CD4-positive, alpha-beta T cell treated with Interleukin-15 for 4 hours (primary cell): ENCODE measurements at regions not wholly inside any gene's neighbourhood (a gene's known extent, or its start where the extent isn't known, plus 50 kb on each side); places are given as distances from the start of the nearest gene placed in this dataset.
"Not testable (repeated sequence)": the region's sequence is repeated elsewhere in the genome, so short reads cannot be mapped to it uniquely, and the experiment has no call there.

ENCODE experiments used
- DNase-seq: peaks from one replicate; pipeline ENCODE4 v3.0.0-alpha.2; 2020; ENCODE audit warnings: low spot score

DNA sequence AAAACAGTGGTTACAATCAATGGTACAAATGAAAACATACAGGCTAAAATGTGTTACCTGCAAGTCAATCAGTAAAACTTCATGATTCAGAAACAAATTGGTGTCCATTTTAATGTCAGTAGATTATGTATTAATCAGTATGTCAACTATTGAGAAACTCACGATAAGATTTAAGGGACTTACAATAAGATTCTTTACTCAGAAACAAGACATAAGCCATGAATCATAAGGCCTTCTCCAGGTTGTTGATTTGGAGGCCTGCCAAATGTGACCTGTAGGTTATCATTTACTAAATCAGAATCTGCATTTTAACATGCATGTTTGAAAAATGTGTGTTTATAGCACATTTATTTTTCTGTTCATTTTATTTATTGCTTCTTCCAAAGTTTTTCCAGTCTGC lies 623.1 kb downstream of the CCDC85A start:
- DNase-seq = no peak

DNA sequence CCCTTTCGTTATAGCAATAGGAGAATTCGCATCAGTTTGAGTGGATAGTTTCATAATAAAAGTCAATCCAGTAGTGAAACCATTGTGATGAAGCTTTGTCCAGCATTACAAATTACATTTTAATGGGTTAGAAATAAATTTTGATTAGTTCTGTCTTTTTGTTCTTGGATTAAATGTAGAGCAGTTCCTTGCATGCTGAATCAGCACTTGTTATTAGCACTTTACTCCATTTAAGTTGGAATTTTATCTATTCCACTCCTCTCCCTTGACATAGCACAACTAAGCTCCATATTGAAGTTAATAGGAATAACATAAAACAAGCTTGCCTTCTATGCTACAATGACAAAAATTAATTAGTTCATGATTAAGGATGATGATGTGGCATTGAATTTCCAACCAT lies 624.1 kb downstream of the CCDC85A start:
- no peak for DNase-seq

DNA sequence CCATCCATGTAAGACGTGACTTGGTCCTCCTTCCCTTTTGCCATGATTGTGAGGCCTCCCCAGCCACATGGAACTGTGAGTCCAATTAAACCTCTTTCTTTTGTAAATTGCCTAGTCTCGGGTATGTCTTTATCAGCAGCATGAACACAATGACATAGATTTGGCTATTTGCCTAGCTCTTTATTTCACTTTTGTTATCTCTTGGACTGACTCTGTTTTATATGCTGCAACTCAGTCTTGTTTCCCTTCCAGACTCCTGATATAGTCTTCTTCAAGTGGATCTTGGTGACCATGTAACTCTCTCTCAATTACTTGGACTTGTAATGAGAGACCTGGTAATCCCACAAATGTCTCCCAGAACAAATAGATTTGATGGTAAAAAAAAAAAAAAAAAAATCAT lies 627.6 kb downstream of the CCDC85A start:
- no peak for DNase-seq

GRCh38 chr2:56812432-56812831 lies 628.6 kb downstream of the CCDC85A start:
- DNase-seq = no peak

DNA sequence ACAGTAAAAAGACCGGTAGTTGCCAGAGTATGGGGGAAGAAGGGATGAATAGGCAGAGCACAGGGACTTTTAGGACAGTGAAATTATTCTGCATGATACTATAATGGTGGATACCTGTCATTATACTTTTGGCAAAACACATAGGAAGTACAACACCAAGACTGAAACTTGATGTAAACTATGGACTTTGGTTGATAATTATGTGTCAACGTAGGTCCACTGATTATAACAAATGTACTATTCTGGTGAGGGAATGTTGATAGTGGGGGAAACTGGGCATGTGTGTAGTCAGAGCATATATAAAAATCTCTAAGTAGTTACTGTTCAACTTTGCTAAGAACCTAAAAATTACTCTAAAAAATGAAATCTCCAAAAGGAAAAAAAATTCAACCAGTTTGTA lies 629.7 kb downstream of the CCDC85A start:
- DNase-seq = no peak

GRCh38 chr2:56816666-56817065 lies 632.9 kb downstream of the CCDC85A start:
- DNase-seq = no peak

GRCh38 chr2:56831780-56832179 lies 648.0 kb downstream of the CCDC85A start:
- DNase-seq = no peak

DNA sequence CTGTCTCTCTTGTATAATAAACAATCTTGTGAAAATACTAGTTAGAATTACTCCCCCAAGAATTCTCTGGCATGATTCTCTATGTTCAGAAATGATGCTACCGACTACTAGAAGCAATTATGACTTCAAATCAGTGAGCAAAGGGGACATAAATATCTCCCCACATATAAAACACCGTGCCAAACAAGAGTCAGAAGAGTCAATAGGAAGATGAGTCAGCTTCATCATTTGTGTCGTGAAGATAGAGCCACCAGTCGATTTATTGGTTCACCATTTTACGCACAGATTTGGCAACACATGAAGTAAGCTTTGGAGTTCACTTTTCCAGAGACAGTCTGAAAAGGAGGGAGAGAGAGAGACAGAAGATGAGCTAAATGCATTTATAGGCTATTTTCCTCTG lies 650.9 kb downstream of the CCDC85A start:
- no peak for DNase-seq

DNA sequence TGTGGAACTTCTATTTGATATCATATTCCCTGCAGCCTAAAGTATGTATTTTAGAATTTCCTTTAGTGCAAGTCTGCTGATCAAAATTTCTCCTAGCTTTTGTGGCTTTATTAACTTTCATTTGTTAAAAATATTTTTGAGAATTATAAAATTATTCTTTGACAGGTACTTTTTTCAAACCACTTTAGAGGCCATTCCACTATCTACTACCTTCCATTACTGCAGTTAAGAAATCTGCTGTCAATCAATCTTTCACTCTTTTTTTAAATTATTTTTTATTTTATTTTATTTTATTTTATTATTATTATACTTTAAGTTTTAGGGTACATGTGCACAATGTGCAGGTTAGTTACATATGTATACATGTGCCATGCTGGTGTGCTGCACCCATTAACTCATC lies 656.2 kb downstream of the CCDC85A start:
- DNase-seq = not testable (repeated sequence)

GRCh38 chr2:56860991-56861390 lies 677.2 kb downstream of the CCDC85A start:
- no peak for DNase-seq

DNA sequence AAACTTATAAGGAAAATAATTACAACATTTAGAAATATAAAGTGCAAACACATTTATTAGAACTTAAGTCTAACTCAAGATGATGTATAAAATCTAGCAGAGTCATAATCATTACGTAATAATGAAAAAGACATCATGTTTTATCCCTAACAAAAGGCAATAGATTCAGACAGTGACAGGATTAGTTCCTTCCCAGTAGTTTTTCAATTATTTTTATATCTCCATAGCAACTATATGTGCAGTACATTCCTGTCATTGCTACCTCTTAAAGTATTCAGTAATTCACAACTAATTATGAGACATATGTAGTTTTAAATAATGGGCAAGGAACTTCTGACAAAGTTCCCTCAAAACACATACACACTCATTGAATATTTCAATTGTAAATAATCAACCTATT lies 687.9 kb downstream of the CCDC85A start:
- DNase-seq = no peak

DNA sequence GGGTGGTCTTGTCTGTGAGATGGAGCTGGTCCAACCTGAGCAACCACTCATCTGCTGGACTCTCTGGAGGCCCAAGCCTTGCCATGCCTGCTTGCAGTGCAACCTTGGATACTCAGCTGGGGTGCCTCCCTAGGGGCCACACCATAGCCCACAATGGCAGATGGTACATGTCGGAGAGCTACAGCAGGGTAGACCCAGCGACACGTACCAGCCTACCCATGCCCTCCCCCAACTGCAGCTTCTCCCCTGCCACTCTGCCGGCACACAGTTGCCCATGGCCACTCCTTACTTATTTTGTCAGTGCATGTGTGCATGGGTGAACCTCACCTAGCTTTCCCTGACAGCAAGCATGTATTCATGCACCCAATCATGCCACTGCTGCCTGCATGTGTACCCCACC lies 690.9 kb downstream of the CCDC85A start:
- DNase-seq = no peak

GRCh38 chr2:56889738-56890137 lies 705.9 kb downstream of the CCDC85A start:
- DNase-seq = no peak

- DNase-seq = no peak
These were observed 708.6 kb downstream of the CCDC85A start for GRCh38 chr2:56892382-56892781.

DNA sequence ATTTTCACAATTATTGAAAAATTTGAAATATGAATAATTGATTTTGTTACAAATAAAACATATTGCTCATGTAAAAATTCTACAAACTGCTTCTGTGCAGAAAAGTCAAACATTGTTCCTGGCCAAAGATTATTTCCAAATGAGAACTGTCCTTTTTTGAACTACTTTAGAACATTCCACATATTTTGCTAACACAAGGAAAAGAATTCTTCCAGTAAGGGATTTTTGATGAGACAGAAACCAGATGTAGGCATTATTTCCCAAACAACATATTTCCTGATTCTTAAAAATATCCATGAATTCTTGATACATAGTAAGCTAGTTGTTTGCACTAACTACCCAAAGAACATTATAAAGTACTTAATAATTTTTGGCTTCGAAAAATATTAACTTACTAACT lies 715.2 kb downstream of the CCDC85A start:
- DNase-seq = no peak

- no peak for DNase-seq
These were observed 728.7 kb downstream of the CCDC85A start for GRCh38 chr2:56912490-56912889.

DNA sequence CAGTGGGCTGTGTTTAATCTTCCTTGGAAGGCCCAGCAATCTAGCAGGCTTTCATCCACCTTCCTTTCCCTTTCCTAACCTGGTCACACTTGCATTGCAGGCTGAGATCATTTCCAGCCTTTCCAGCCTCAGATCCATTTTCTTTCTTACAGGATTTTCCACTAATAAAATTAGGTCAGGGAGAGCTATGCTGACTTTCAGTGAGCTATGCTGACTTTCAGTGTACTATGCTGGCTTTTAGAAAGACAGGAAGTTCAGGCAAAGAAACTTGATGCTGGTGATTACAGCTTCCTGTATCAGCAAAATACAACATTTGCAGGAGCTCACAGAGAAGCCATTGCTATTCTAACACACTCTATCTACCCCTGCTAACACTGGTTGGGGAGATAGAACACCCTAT lies 735.0 kb downstream of the CCDC85A start:
- DNase-seq = no peak

GRCh38 chr2:56933976-56934375 lies 750.2 kb downstream of the CCDC85A start:
- DNase-seq = no peak

DNA sequence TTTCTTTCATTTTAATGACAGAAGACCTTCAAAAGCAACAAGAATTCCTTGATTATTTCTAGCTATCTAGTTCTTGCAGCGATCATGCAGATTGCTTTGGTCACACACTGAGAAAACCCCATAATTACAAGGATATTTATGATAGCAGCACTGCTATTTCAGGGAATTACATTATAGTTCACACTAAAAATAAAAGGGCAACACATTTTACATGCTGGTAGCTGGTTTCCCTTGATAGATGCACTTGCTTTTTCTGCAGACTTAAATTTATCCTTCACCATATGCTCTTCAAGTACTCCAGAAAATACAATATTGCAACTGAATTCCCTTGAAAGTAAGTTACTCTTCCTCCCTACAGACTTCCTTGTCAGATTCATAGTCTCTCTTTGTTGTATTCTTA lies 751.1 kb downstream of the CCDC85A start:
- no peak for DNase-seq

DNA sequence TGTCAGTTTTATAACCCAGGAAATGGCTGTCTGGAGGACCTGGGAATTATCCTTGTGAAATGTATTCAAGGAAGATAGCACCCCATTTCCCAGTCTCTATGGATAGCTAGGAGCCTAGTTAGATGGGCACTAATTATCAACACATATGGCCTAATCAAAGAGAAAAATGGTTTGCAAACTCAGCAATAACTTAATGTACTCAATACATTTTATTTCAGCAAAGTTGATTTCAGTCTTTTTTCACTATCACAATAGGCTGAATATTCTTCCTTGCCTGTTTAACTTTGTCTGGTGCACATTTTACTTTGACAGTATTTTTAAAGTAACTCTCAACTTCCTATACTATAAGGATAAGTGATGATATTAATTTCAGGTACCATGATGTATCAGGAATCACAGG lies 756.3 kb downstream of the CCDC85A start:
- DNase-seq = no peak

DNA sequence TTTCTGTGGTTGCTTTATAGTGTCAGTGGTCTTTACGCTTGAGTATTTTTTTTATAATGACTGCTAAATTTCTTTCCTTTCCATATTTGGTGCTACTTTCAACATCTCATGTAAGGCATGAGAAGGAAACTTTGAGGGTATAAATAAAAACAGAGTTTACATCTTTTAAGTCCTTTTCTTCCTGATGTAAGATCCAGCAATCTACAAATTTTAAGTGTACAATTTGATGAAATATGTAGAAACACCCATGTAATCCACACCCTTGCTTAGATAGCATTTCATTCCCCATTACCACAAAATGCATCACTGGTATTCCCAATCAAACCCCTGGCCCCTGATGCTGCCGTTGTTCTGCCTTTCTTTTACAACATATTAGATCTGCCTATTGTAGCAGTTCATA lies 769.1 kb downstream of the CCDC85A start:
- DNase-seq = no peak

GRCh38 chr2:56960581-56960980 lies 776.8 kb downstream of the CCDC85A start:
- DNase-seq = no peak

DNA sequence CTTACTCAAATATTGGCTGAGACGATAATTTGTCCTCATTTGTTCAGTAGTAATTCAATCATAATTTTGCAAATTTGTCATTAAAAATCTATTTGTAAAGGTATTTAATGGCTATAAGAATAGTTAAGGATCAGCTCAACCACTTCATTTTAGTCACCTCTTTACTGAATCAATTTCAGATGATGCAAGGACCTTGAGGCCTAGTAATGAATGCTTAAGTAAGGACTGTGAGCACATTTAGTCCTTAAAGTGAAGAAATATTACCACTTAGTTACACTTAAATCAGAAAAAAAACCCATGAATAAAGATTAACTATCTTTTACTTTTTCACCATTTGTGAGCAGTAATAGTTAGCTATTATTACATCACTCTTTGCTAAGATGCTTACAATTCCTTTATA lies 778.9 kb downstream of the CCDC85A start:
- DNase-seq = no peak

DNA sequence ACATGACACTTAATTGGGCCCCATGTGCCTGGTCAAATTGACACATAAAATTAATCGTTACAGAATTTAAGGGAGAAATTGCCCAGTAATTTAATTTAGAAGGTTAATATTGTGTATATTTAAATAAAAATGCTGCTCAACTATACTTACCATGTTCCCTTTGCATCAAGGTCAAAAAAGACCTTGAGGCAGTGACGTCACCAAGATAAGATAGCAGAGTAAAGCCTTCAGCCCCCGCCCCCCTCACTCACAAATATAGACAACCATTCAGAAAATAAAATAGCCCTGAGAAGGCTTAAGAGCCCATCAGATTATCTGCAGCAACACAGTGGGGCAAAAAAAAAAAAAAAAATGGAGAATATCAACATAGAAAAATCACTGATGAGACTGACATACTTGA lies 785.7 kb downstream of the CCDC85A start:
- no peak for DNase-seq

DNA sequence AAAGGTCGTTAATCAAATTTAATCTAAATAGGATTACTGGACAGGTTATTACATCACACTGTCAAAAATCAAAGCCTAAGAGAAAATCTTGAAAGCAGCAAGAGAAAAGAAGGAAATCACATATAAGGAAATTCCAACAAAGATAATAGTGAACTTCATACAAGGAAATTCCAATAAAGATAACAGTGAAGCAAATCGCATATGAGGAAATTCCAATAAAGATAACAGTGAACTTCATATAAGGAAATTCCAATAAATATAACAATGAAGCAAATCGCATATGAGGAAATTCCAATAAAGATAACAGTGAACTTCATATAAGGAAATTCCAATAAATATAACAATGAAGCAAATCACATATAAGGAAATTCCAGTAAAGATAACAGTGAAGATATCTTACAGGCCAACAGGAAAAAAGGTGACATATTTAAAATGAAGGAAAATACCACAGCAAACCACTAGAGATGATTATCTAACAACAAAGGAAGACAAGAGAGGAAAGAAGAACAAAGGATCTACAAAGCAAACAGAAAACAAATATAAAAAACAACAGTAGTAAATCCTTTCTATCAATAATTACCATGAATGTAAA lies 787.7 kb downstream of the CCDC85A start:
- no peak for DNase-seq
